Parathyroid adenoma (tissue), 2 donors: ENCODE measurements at regions not wholly inside any gene's neighbourhood (a gene's known extent, or its start where the extent isn't known, plus 50 kb on each side); places are given as distances from the start of the nearest gene placed in this dataset.

Source experiments
- H2AFZ ChIP-seq: fragments of 300-600 bp; sonication (generic); one replicate; pipeline ENCODE4 v1.7.0; 2017; ENCODE audit warnings: antibody characterized with exemption, mild to moderate bottlenecking
- H3K27ac ChIP-seq: fragments of 300-600 bp; sonication (generic); one replicate; pipeline ENCODE4 v1.7.0; 2017
- H3K27me3 ChIP-seq: fragments of 300-600 bp; sonication (generic); one replicate; pipeline ENCODE4 v1.7.0; 2017; ENCODE audit warnings: low read length; ENCODE audit not compliant: control insufficient read depth, insufficient read depth
- H3K36me3 ChIP-seq: fragments of 300-600 bp; sonication (generic); one replicate; pipeline ENCODE4 v1.7.0; 2017; ENCODE audit warnings: low read length; ENCODE audit not compliant: control insufficient read depth, insufficient read depth
- H3K4me1 ChIP-seq: fragments of 300-600 bp; sonication (generic); one replicate; pipeline ENCODE4 v1.7.0; 2017; ENCODE audit warnings: control low read depth
- H3K4me2 ChIP-seq: fragments of 300-600 bp; sonication (generic); one replicate; pipeline ENCODE4 v1.7.0; 2017; ENCODE audit warnings: low read length
- H3K4me3 ChIP-seq: fragments of 300-600 bp; sonication (generic); one replicate; pipeline ENCODE4 v1.7.0; 2017; ENCODE audit warnings: low read depth, low read length
- H3K79me2 ChIP-seq: fragments of 300-600 bp; sonication (generic); one replicate; pipeline ENCODE4 v1.7.0; 2017; ENCODE audit warnings: control low read depth
- H3K9ac ChIP-seq: fragments of 300-600 bp; sonication (generic); one replicate; pipeline ENCODE4 v1.7.0; 2017; ENCODE audit warnings: mild to moderate bottlenecking
- H3K9me3 ChIP-seq: fragments of 300-600 bp; sonication (generic); one replicate; pipeline ENCODE4 v1.7.0; 2017; ENCODE audit warnings: low read length; ENCODE audit not compliant: control insufficient read depth
- TF ChIP-seq, protein P1 (sequence below): fragments of 300-600 bp; sonication (generic); IDR thresholded peaks from one replicate; pipeline ENCODE4 v1.7.0; 2017; ENCODE audit warnings: antibody characterized with exemption, mild to moderate bottlenecking
- donor health status: primary hyperparathyroidism.

DNA sequence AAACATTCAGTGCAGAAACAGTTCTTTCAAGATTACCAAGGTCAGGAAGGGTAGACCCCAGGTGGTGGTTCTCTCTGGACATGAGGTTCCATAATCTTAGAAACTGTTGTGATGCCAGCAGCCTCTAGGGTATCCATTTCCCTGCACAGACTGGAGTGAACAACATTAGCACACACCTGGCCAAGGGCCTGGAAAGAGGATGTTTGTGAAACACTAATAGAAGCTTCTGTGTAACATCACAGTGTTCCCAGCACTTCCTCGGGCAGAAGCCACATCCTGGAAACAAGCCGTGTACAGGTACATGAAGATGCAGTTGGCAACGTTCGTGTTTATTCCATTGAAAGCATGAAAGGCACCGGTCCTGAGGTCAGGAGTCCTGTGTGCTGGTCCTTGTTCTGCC, 598.2 kb upstream of the KLF4 start:
- no peaks in the 10 kb centered on the region for H3K27me3 ChIP-seq
- H3K27ac ChIP-seq, result no peak overlapping the region
- H3K9ac ChIP-seq, result no peak overlapping the region
- no peaks in the 10 kb centered on the region for H3K79me2 ChIP-seq
- no peak overlapping the region for H3K4me2 ChIP-seq
- H3K9me3 ChIP-seq, result no peaks in the 10 kb centered on the region
- H2AFZ ChIP-seq, result no peak overlapping the region
- H3K4me1 ChIP-seq, result no peaks in the 10 kb centered on the region
- TF ChIP-seq, protein P1, sequence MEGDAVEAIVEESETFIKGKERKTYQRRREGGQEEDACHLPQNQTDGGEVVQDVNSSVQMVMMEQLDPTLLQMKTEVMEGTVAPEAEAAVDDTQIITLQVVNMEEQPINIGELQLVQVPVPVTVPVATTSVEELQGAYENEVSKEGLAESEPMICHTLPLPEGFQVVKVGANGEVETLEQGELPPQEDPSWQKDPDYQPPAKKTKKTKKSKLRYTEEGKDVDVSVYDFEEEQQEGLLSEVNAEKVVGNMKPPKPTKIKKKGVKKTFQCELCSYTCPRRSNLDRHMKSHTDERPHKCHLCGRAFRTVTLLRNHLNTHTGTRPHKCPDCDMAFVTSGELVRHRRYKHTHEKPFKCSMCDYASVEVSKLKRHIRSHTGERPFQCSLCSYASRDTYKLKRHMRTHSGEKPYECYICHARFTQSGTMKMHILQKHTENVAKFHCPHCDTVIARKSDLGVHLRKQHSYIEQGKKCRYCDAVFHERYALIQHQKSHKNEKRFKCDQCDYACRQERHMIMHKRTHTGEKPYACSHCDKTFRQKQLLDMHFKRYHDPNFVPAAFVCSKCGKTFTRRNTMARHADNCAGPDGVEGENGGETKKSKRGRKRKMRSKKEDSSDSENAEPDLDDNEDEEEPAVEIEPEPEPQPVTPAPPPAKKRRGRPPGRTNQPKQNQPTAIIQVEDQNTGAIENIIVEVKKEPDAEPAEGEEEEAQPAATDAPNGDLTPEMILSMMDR, result no peak
- no peaks in the 10 kb centered on the region for H3K36me3 ChIP-seq
- no peak overlapping the region for H3K4me3 ChIP-seq

GRCh38 chr9:108086624-108087023, 597.1 kb upstream of the KLF4 start:
- no peaks in the 10 kb centered on the region for H3K9me3 ChIP-seq
- no peak overlapping the region for H3K4me3 ChIP-seq
- no peaks in the 10 kb centered on the region for H3K4me1 ChIP-seq
- no peak overlapping the region for H3K4me2 ChIP-seq
- TF ChIP-seq, protein P1, result no peak
- no peaks in the 10 kb centered on the region for H3K27me3 ChIP-seq
- no peak overlapping the region for H2AFZ ChIP-seq
- H3K79me2 ChIP-seq, result no peaks in the 10 kb centered on the region
- no peaks in the 10 kb centered on the region for H3K36me3 ChIP-seq
- no peak overlapping the region for H3K27ac ChIP-seq
- H3K9ac ChIP-seq, result no peak overlapping the region

- Histone ChIP-seq H3K9me3 (no peaks in the 10 kb centered on the region), H3K79me2 (no peaks in the 10 kb centered on the region), H3K9ac (no peak overlapping the region), H3K27me3 (no peaks in the 10 kb centered on the region), H3K36me3 (no peaks in the 10 kb centered on the region), H3K27ac (no peak overlapping the region), H3K4me2 (no peak overlapping the region), H3K4me1 (no peaks in the 10 kb centered on the region), H3K4me3 (no peak overlapping the region), H2AFZ (no peak overlapping the region)
- TF ChIP-seq, protein P1, result no peak
Measured at GRCh38 chr9:108085294-108085693, 595.7 kb upstream of the KLF4 start.

DNA sequence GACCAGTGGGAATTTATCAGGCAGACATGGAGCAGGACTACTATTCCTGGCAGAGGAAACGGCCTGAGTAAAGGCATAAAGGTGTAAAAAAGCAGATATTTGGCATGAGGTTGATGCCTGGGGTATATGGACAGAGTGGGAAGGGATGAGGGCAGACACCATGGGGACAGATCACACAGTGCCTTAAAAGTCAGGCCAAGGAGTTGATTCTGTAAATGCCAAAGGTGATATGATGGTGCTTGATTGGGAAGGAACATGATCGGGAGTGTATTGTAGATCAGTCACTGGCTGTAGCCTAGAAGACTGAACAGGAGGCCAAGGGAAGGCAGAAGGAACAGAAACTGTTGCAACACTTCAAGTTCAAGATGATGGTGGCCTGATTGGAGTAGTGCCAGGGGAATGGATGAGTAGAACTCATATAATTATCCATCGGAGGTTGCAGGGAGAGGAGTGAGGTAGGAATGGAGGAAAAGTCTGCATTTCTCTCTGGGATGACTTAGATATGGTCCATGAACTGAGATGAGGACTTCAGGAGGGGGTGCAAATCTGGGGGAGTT, 594.3 kb upstream of the KLF4 start:
- no peak overlapping the region for H3K4me2 ChIP-seq
- no peaks in the 10 kb centered on the region for H3K9me3 ChIP-seq
- H3K27me3 ChIP-seq, result no peaks in the 10 kb centered on the region
- H3K4me1 ChIP-seq, result no peaks in the 10 kb centered on the region
- no peak overlapping the region for H3K4me3 ChIP-seq
- TF ChIP-seq, protein P1, result no peak
- no peak overlapping the region for H2AFZ ChIP-seq
- H3K9ac ChIP-seq, result no peak overlapping the region
- H3K36me3 ChIP-seq, result no peaks in the 10 kb centered on the region
- no peaks in the 10 kb centered on the region for H3K79me2 ChIP-seq
- no peak overlapping the region for H3K27ac ChIP-seq

DNA sequence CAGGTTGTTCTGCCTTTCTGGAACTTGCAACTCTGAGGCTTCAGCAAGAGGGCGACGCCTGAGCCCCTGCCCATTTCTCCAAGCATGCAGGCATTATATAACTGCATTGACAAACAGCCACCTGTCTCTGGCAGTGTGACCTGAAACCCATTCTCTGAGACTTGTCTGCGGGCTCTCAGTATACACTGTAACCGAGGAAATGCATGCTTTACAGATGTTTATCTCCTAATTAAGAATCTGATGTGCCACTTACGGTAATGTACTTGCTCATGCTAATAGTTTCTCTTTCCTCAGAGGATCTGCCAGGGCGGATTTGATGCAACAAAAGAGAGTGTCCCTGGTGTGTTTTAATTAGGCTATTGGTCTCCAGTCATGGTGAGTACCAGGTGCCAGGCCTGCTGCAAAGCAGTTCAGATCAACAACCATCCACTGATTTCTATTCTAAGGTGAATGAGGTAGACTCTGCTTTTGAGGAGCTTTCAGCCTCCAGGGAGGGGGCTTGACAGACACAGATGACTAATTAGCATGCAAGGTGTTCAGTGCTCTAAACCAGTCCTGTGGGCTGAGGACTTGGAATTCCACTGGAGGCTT, 593.7 kb upstream of the KLF4 start:
- H3K4me1 ChIP-seq, result no peaks in the 10 kb centered on the region
- TF ChIP-seq, protein P1, result no peak
- no peaks in the 10 kb centered on the region for H3K9me3 ChIP-seq
- H3K79me2 ChIP-seq, result no peaks in the 10 kb centered on the region
- no peak overlapping the region for H3K9ac ChIP-seq
- H3K27ac ChIP-seq, result no peak overlapping the region
- H3K4me3 ChIP-seq, result no peak overlapping the region
- H3K4me2 ChIP-seq, result no peak overlapping the region
- H2AFZ ChIP-seq, result no peak overlapping the region
- no peaks in the 10 kb centered on the region for H3K36me3 ChIP-seq
- no peaks in the 10 kb centered on the region for H3K27me3 ChIP-seq
